Fibroblast of lung (primary cell): ENCODE measurements at regions not wholly inside any gene's neighbourhood (a gene's known extent, or its start where the extent isn't known, plus 50 kb on each side); places are given as distances from the start of the nearest gene placed in this dataset.

Experiments used
- EZH2 ChIP-seq: IDR thresholded peaks from 2 replicates; pipeline ENCODE4 v1.5.1; 2012; ENCODE audit warnings: low read length, control low read depth, mild to moderate bottlenecking; ENCODE audit errors: missing control alignments
- TF ChIP-seq, protein P1 (sequence below), 2 donors: IDR thresholded peaks in 1 of 2; conservative IDR thresholded peaks in 1 of 2; 1 replicate in 1 of 2; 2 replicates in 1 of 2; pipeline ENCODE4 v1.5.1; 2011 to 2012; ENCODE audit warnings: low read length in 2 of 2, control low read depth in 1 of 2, inconsistent platforms in 1 of 2, low read depth in 1 of 2, mild to moderate bottlenecking in 1 of 2

DNA sequence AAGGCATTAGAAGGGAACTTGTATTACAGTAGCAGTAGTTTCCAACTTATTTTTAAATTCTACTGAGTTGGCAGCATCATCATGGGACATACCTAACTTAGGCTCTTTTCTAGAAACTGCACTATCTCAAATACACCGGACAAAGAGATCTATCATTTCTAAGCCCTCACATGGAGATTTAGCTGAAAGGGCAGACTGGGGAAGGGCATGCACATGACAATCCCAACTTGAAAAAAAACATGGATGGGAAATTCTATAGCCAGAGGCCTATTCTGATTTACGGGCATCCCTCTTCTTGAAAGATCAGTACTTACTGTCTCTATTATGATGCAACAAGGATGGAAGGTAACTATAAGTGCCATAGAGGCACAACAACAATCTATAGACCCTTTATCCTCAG lies 1328.6 kb downstream of the UQCRFS1 start:
- TF ChIP-seq, protein P1, sequence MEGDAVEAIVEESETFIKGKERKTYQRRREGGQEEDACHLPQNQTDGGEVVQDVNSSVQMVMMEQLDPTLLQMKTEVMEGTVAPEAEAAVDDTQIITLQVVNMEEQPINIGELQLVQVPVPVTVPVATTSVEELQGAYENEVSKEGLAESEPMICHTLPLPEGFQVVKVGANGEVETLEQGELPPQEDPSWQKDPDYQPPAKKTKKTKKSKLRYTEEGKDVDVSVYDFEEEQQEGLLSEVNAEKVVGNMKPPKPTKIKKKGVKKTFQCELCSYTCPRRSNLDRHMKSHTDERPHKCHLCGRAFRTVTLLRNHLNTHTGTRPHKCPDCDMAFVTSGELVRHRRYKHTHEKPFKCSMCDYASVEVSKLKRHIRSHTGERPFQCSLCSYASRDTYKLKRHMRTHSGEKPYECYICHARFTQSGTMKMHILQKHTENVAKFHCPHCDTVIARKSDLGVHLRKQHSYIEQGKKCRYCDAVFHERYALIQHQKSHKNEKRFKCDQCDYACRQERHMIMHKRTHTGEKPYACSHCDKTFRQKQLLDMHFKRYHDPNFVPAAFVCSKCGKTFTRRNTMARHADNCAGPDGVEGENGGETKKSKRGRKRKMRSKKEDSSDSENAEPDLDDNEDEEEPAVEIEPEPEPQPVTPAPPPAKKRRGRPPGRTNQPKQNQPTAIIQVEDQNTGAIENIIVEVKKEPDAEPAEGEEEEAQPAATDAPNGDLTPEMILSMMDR (conservative IDR thresholded peaks at IDR 0.05 in 1 of 2, IDR thresholded peaks at IDR 0.05 in 1 of 2; ENCODE audit: low read depth in 1 of 2, low read length in 2 of 2): no peak
- TF ChIP-seq EZH2: no peak
